ENCODE measurements at regions not wholly inside any gene's neighbourhood (a gene's known extent, or its start where the extent isn't known, plus 50 kb on each side); places are given as distances from the start of the nearest gene placed in this dataset.

GRCh38 chrX:87045352-87045751, 472.2 kb upstream of the KLHL4 start (continued):
- TF ChIP-seq CHD7 (IDR thresholded peaks at IDR 0.05; ENCODE audit: insufficient replicate concordance, low read length) = no peak
- no peak for TF ChIP-seq POLR2AphosphoS5 (IDR thresholded peaks at IDR 0.05; ENCODE audit: low read depth, low read length)
- TF ChIP-seq JUND (IDR thresholded peaks at IDR 0.05; ENCODE audit: low read length) = no peak
- TF ChIP-seq SP2 (IDR thresholded peaks at IDR 0.05; ENCODE audit: low read length) = no peak
- no peak for TF ChIP-seq TAF7 (optimal IDR thresholded peaks at IDR 0.05; ENCODE audit: borderline replicate concordance, low read depth, low read length)
- TF ChIP-seq RAD21 (IDR thresholded peaks at IDR 0.05 in 1 of 2, conservative IDR thresholded peaks at IDR 0.05 in 1 of 2; ENCODE audit: low read depth in 2 of 2, low read length in 2 of 2) = no peak
- TF ChIP-seq FOSL1 (IDR thresholded peaks at IDR 0.05; ENCODE audit: insufficient read depth, low read depth, low read length) = no peak
- TF ChIP-seq MAFK (IDR thresholded peaks at IDR 0.05; ENCODE audit: low read depth, low read length) = no peak
- TF ChIP-seq KDM4A (IDR thresholded peaks at IDR 0.05; ENCODE audit: low read depth, low read length, severe bottlenecking) = no peak
- TF ChIP-seq CBX8 (IDR thresholded peaks at IDR 0.05; ENCODE audit: borderline replicate concordance, low read depth, low read length) = no peak
